ENCODE measurements at regions not wholly inside any gene's neighbourhood (a gene's known extent, or its start where the extent isn't known, plus 50 kb on each side); places are given as distances from the start of the nearest gene placed in this dataset.

GRCh38 chr9:108150736-108151586 lies 661.4 kb upstream of the KLF4 start:
- Histone ChIP-seq H3K36me3 (no peaks in the 10 kb centered on the region), H3K4me1 (peaks cover 0 to 17% (median 0%) of the 10 kb centered on the region in 3 donors), H3K27ac (peak overlapping the region; percentile 20 to 86 (median 66)), H3K4me3 (no peak overlapping the region), H3K27me3 (no peaks in the 10 kb centered on the region), H3K9me3 (no peaks in the 10 kb centered on the region)
- WGBS, 2 donors: 58 to 77% methylated on average over 10 to 16 of the region's 16 CpGs
- TF ChIP-seq CTCF (IDR thresholded peaks at IDR 0.05) (no peak), POLR2A (IDR thresholded peaks at IDR 0.05) (peak in 1 of 4 donors; percentile 12)
- DNase-seq: no peak
- intact Hi-C loops (cut with DNase I): no loop called here

GRCh38 chr9:108149326-108149725 lies 659.8 kb upstream of the KLF4 start:
- H3K4me1 ChIP-seq: peaks cover 0 to 17% (median 0%) of the 10 kb centered on the region in 3 donors
- intact Hi-C loops (cut with DNase I): no loop called here
- no peak for TF ChIP-seq CTCF (IDR thresholded peaks at IDR 0.05)
- TF ChIP-seq POLR2A (IDR thresholded peaks at IDR 0.05): no peak
- no peak for DNase-seq
- 27 to 75% methylated on average over 4 of the region's 4 CpGs for WGBS, 2 donors
- H3K27ac ChIP-seq: peak overlapping the region in 1 of 4 donors; percentile 19
- no peaks in the 10 kb centered on the region for H3K9me3 ChIP-seq
- H3K4me3 ChIP-seq: no peak overlapping the region
- no peaks in the 10 kb centered on the region for H3K27me3 ChIP-seq
- H3K36me3 ChIP-seq: no peaks in the 10 kb centered on the region

GRCh38 chr9:108142504-108143201 lies 653.1 kb upstream of the KLF4 start:
- Histone ChIP-seq H3K4me3 (no peak overlapping the region), H3K36me3 (no peaks in the 10 kb centered on the region), H3K9me3 (no peaks in the 10 kb centered on the region), H3K27me3 (no peaks in the 10 kb centered on the region), H3K27ac (peak overlapping the region; percentile 55 to 88 (median 84)), H3K4me1 (peaks cover 9 to 25% (median 20%) of the 10 kb centered on the region in 3 donors)
- intact Hi-C loops (cut with DNase I): no loop called here
- DNase-seq: no peak
- TF ChIP-seq CTCF (IDR thresholded peaks at IDR 0.05): peak in 2 of 6 experiments; percentile 23 to 39
- TF ChIP-seq POLR2A (IDR thresholded peaks at IDR 0.05): no peak
- WGBS, 2 donors: 17 to 18% methylated on average over 6 to 7 of the region's 10 CpGs

GRCh38 chr9:108142142-108142503 lies 652.6 kb upstream of the KLF4 start:
- Histone ChIP-seq H3K36me3 (no peaks in the 10 kb centered on the region), H3K27ac (peak overlapping the region; percentile 55 to 88 (median 84)), H3K4me3 (no peak overlapping the region), H3K4me1 (peaks cover 9 to 25% (median 20%) of the 10 kb centered on the region in 3 donors), H3K27me3 (no peaks in the 10 kb centered on the region), H3K9me3 (no peaks in the 10 kb centered on the region)
- intact Hi-C loops (cut with DNase I): no loop called here
- WGBS, 2 donors: 46 to 77% methylated on average over 2 of the region's 2 CpGs
- DNase-seq: no peak
- TF ChIP-seq POLR2A (IDR thresholded peaks at IDR 0.05): no peak
- no peak for TF ChIP-seq CTCF (IDR thresholded peaks at IDR 0.05)

- TF ChIP-seq CTCF (IDR thresholded peaks at IDR 0.05): no peak
- TF ChIP-seq POLR2A (IDR thresholded peaks at IDR 0.05): no peak
- no peak overlapping the region for H3K4me3 ChIP-seq
- H3K36me3 ChIP-seq: no peaks in the 10 kb centered on the region
- intact Hi-C loops (cut with DNase I): no loop called here
- H3K4me1 ChIP-seq: peaks cover 9 to 25% (median 20%) of the 10 kb centered on the region in 3 donors
- WGBS, 2 donors: 89 to 91% methylated on average over 2 of the region's 2 CpGs
- H3K27me3 ChIP-seq: no peaks in the 10 kb centered on the region
- no peak overlapping the region for H3K27ac ChIP-seq
- no peak for DNase-seq
- no peaks in the 10 kb centered on the region for H3K9me3 ChIP-seq
Measured at GRCh38 chr9:108139900-108140299, 650.3 kb upstream of the KLF4 start.
